ENCODE measurements at regions not wholly inside any gene's neighbourhood (a gene's known extent, or its start where the extent isn't known, plus 50 kb on each side); places are given as distances from the start of the nearest gene placed in this dataset.

DNA sequence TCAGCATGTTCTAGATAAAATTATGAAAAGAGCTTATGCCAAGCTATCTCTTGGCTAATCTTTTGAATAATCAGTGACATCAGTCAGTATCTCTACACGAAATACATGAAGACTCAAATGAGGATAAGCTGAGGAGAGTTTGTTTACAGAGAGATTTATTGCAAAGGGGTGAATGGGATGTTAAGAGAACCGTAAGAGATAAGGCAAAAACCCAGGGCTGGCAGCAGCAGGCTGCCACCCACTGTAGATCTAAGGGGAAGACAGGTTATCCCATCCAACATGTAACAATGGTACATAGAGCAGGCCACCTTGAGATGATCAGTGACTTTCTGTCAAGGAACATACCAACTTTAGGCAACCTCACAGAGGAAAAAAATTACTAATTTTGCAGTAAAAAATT, 432.1 kb upstream of the NR3C2 start:
- TF ChIP-seq, protein P1, sequence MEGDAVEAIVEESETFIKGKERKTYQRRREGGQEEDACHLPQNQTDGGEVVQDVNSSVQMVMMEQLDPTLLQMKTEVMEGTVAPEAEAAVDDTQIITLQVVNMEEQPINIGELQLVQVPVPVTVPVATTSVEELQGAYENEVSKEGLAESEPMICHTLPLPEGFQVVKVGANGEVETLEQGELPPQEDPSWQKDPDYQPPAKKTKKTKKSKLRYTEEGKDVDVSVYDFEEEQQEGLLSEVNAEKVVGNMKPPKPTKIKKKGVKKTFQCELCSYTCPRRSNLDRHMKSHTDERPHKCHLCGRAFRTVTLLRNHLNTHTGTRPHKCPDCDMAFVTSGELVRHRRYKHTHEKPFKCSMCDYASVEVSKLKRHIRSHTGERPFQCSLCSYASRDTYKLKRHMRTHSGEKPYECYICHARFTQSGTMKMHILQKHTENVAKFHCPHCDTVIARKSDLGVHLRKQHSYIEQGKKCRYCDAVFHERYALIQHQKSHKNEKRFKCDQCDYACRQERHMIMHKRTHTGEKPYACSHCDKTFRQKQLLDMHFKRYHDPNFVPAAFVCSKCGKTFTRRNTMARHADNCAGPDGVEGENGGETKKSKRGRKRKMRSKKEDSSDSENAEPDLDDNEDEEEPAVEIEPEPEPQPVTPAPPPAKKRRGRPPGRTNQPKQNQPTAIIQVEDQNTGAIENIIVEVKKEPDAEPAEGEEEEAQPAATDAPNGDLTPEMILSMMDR (conservative IDR thresholded peaks at IDR 0.05; ENCODE audit: low read depth, low read length) = no peak
- DNase-seq (ENCODE audit: low read depth) = no peak
- no peak overlapping the region for H3K4me3 ChIP-seq (ENCODE audit: low read length)

- DNase-seq (ENCODE audit: low read depth) = no peak
- H3K4me3 ChIP-seq (ENCODE audit: low read length) = no peak overlapping the region
- TF ChIP-seq, protein P1 (conservative IDR thresholded peaks at IDR 0.05; ENCODE audit: low read depth, low read length) = no peak
Observed at GRCh38 chr4:148868191-148868590, 426.0 kb upstream of the NR3C2 start.

DNA sequence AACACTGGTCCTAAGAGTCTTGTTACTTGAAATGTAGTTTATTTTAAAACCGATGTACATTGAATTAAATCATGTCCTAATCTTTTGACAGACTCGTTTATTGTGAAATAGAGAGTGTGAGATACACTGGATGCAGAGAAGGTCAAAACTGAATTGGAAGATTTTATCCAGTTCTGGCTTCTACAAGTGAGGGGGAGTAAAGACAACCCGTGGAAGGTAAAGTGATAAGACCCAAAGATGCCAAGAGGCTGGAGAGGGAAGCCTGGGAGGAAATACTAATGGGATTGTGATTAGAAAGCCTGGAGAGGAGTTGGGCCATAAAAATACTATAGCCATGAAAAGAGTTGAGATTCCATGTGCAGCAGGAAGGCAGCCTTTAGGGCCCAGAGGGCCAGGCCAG, 424.5 kb upstream of the NR3C2 start:
- no peak overlapping the region for H3K4me3 ChIP-seq (ENCODE audit: low read length)
- DNase-seq (ENCODE audit: low read depth) = no peak
- TF ChIP-seq, protein P1 (conservative IDR thresholded peaks at IDR 0.05; ENCODE audit: low read depth, low read length) = no peak

DNA sequence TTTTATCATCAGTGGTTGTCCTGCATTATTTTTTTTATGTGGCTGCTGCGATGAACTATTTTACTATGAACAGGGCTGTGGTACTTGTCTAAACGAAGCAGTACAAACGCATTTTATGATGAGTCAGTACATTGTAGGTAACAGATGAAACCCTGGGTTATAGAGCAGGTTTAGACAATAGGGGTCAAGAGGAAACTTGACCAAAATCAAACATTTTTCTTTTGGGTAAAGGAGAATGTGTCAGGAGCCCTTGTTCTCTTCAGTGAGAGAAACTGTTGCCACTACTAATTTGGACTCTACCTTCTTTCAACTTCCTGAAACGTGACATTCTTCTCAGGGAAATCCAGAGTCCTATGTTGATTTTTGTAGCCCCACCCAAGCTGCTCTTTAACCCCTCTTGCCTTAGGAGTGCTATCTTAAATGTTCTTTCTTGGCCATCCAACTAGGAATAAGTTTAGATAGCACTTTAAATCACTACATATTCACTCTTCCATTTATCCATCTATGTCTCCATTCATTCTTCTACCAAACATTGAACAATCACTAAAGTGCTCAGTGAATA, 415.8 kb upstream of the NR3C2 start:
- TF ChIP-seq, protein P1 (conservative IDR thresholded peaks at IDR 0.05; ENCODE audit: low read depth, low read length) = no peak
- no peak overlapping the region for H3K4me3 ChIP-seq (ENCODE audit: low read length)
- no peak for DNase-seq (ENCODE audit: low read depth)

DNA sequence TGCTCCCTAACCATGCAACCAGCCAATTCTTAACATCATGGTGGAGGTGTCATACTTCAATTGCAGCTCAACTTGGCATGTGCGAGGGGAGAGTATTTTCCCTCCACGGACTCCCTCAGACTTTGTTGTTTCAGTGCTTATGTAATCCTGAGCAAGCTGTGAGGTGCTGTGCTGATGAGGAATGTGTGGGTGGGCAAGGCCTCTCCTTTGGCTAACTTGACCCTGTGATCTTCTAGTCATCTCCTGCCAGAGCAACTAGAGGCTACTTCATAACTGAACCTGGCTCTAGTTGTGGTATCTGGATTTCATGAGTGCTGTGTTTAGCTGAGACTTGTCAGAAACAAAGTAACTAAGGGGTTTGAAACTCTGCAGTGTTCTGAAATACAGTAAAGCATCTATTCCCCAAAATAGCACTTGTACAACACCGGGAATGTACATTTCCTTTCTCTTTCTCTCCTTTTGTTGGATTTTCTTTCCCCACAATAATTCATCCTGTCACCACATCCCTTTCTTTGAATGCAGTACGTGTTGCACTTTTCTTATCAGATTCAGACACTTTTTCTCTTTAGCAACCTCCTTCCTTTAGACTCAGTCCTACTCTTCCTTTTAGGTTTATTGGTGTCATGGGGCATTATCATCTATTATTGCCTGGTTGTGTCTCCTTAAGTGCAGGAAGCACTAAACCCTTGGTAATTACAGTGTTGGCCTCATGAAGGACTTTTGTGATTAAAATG, 415.2 kb upstream of the NR3C2 start:
- DNase-seq (ENCODE audit: low read depth) = peak; percentile 30
- TF ChIP-seq, protein P1 (conservative IDR thresholded peaks at IDR 0.05; ENCODE audit: low read depth, low read length) = no peak
- no peak overlapping the region for H3K4me3 ChIP-seq (ENCODE audit: low read length)

DNA sequence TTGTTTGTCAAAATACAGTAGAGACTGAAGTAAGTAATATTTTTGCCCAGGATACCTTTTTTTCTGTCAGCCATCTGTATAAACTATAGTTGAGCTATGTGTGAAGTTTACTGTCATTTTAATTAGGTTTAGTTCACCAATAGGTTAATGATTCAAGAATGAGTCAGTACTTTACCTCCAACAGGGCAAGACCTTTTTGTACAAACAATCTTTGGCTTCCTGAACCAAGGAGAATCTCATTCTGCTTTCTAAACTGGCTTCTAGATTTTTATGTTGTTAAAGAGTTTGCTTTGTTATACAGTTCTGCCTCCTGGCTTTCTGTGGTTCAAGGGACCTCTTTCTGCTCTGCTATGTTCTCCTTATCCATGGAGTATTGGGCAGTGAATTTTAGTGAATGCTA, 412.0 kb upstream of the NR3C2 start:
- no peak overlapping the region for H3K4me3 ChIP-seq (ENCODE audit: low read length)
- no peak for DNase-seq (ENCODE audit: low read depth)
- TF ChIP-seq, protein P1 (conservative IDR thresholded peaks at IDR 0.05; ENCODE audit: low read depth, low read length) = no peak

DNA sequence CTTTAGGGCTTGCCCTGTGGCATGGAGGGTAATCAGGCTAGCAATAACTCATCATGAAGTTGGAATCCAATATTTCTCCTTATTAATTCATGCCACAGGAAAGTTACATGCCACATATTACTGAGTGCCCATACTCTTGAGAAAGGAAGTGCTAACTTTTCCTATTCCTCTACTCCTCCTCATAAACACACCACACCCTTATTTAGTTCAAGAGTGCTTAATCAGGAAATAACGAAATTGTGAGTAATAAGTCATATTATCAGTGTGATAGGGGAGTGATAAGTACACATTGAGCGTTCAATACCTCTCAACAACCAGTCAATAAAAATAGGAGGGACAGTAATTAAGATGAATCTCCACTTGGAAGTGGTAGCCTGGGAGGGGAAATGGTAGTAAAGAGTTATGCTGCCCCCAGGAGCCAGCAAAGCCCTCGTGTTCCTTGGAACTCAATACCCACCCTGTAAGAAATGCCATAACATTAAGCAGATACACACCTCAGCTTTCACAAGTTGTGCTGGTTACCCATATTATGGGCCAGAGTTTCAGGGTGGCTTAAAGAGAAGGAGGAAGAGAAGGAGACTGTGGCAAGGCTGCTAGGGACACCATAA, 410.0 kb upstream of the NR3C2 start:
- TF ChIP-seq, protein P1 (conservative IDR thresholded peaks at IDR 0.05; ENCODE audit: low read depth, low read length) = peak; percentile 4
- no peak overlapping the region for H3K4me3 ChIP-seq (ENCODE audit: low read length)
- DNase-seq (ENCODE audit: low read depth) = no peak
